Large intestine (tissue), 3 donors: ENCODE measurements at regions not wholly inside any gene's neighbourhood (a gene's known extent, or its start where the extent isn't known, plus 50 kb on each side); places are given as distances from the start of the nearest gene placed in this dataset.

Experiments
- DNase-seq, 2 donors: peaks; one replicate each; pipeline versions ENCODE4 v3.0.0 to v3.0.0-alpha.2; 2013
- H3K27ac ChIP-seq: one replicate; pipeline ENCODE4 v1.5.1; 2013; ENCODE audit warnings: low read length
- H3K27me3 ChIP-seq: 2 replicates; pipeline ENCODE4 v1.6.1; 2013; ENCODE audit warnings: low read length; ENCODE audit not compliant: control insufficient read depth, insufficient read depth
- H3K36me3 ChIP-seq: 2 replicates; pipeline ENCODE4 v1.6.1; 2013; ENCODE audit warnings: low read length; ENCODE audit not compliant: control insufficient read depth, insufficient read depth
- H3K4me1 ChIP-seq: one replicate; pipeline ENCODE4 v1.6.1; 2013; ENCODE audit warnings: low read length; ENCODE audit not compliant: control insufficient read depth, insufficient read depth
- H3K4me3 ChIP-seq: one replicate; pipeline ENCODE4 v1.5.1; 2013; ENCODE audit warnings: low read length
- H3K9me3 ChIP-seq: one replicate; pipeline ENCODE4 v1.6.1; 2013; ENCODE audit warnings: mild to moderate bottlenecking, low read depth, low read length, moderate library complexity; ENCODE audit not compliant: control insufficient read depth
- WGBS: methylation state at CpG from one replicate; pipeline ENCODE4 v1.1.5; 2013; ENCODE audit warnings: low lambda C conversion rate; ENCODE audit not compliant: insufficient coverage; 5-methylcytosine and 5-hydroxymethylcytosine counted together

GRCh38 chr20:10897336-10897735 is 223.5 kb upstream of the JAG1 start:
- no peak overlapping the region for H3K4me3 ChIP-seq
- no peaks in the 10 kb centered on the region for H3K4me1 ChIP-seq
- no peak overlapping the region for H3K27ac ChIP-seq
- H3K27me3 ChIP-seq = no peaks in the 10 kb centered on the region
- H3K36me3 ChIP-seq = no peaks in the 10 kb centered on the region
- DNase-seq = no peak
- peaks cover 7% of the 10 kb centered on the region for H3K9me3 ChIP-seq
- WGBS = no CpG with 5 or more reads among the region's 1 CpG

- peak; percentile 20 to 53 for DNase-seq
- Histone ChIP-seq H3K27ac (no peak overlapping the region), H3K9me3 (peaks cover 7% of the 10 kb centered on the region), H3K27me3 (no peaks in the 10 kb centered on the region), H3K36me3 (no peaks in the 10 kb centered on the region), H3K4me3 (no peak overlapping the region), H3K4me1 (no peaks in the 10 kb centered on the region)
- WGBS = no CpG with 5 or more reads among the region's 1 CpG
These were observed 224.8 kb upstream of the JAG1 start for GRCh38 chr20:10898552-10898951.

GRCh38 chr20:10902174-10902573 is 228.4 kb upstream of the JAG1 start:
- H3K36me3 ChIP-seq = no peaks in the 10 kb centered on the region
- no peak overlapping the region for H3K4me3 ChIP-seq
- H3K9me3 ChIP-seq = peaks cover 7% of the 10 kb centered on the region
- peak in 1 of 2 donors; percentile 23 for DNase-seq
- no CpG with 5 or more reads among the region's 1 CpG for whole genome bisulfite sequencing
- no peaks in the 10 kb centered on the region for H3K4me1 ChIP-seq
- no peaks in the 10 kb centered on the region for H3K27me3 ChIP-seq
- peak overlapping the region; percentile 24 for H3K27ac ChIP-seq

GRCh38 chr20:10902576-10903282 is 228.9 kb upstream of the JAG1 start:
- Histone ChIP-seq H3K36me3 (no peaks in the 10 kb centered on the region), H3K4me1 (no peaks in the 10 kb centered on the region), H3K27ac (peak overlapping the region; percentile 24), H3K4me3 (no peak overlapping the region), H3K27me3 (no peaks in the 10 kb centered on the region), H3K9me3 (peaks cover 7% of the 10 kb centered on the region)
- DNase-seq = no peak
- WGBS = no CpG with 5 or more reads among the region's 1 CpG

- no peaks in the 10 kb centered on the region for H3K27me3 ChIP-seq
- no peaks in the 10 kb centered on the region for H3K36me3 ChIP-seq
- H3K27ac ChIP-seq = no peak overlapping the region
- H3K4me1 ChIP-seq = no peaks in the 10 kb centered on the region
- H3K4me3 ChIP-seq = no peak overlapping the region
- DNase-seq = no peak
- no peaks in the 10 kb centered on the region for H3K9me3 ChIP-seq
- 90% methylated on average over 2 of the region's 2 CpGs for WGBS
These were observed 233.0 kb upstream of the JAG1 start for GRCh38 chr20:10906834-10907233.

- no peaks in the 10 kb centered on the region for H3K4me1 ChIP-seq
- no peak overlapping the region for H3K4me3 ChIP-seq
These were observed 236.0 kb upstream of the JAG1 start for GRCh38 chr20:10909803-10910202.

GRCh38 chr20:10910535-10911178 is 236.9 kb upstream of the JAG1 start:
- Histone ChIP-seq H3K9me3 (no peaks in the 10 kb centered on the region), H3K4me1 (no peaks in the 10 kb centered on the region), H3K36me3 (no peaks in the 10 kb centered on the region), H3K27ac (no peak overlapping the region), H3K4me3 (no peak overlapping the region), H3K27me3 (no peaks in the 10 kb centered on the region)
- 72% methylated on average over 5 of the region's 12 CpGs for WGBS
- DNase-seq = no peak

More at GRCh38 chr20:10909803-10910202, 236.0 kb upstream of the JAG1 start:
- no peaks in the 10 kb centered on the region for H3K27me3 ChIP-seq
- no peaks in the 10 kb centered on the region for H3K9me3 ChIP-seq
- DNase-seq = no peak
- no peak overlapping the region for H3K27ac ChIP-seq
- no peaks in the 10 kb centered on the region for H3K36me3 ChIP-seq

- H3K27me3 ChIP-seq = no peaks in the 10 kb centered on the region
- no peak for DNase-seq
- H3K4me1 ChIP-seq = no peaks in the 10 kb centered on the region
- H3K9me3 ChIP-seq = no peaks in the 10 kb centered on the region
- no peaks in the 10 kb centered on the region for H3K36me3 ChIP-seq
- no peak overlapping the region for H3K27ac ChIP-seq
- no peak overlapping the region for H3K4me3 ChIP-seq
- WGBS = no CpG with 5 or more reads among the region's 2 CpGs
These were observed 237.5 kb upstream of the JAG1 start for GRCh38 chr20:10911298-10911697.

- no peaks in the 10 kb centered on the region for H3K4me1 ChIP-seq
- no peaks in the 10 kb centered on the region for H3K9me3 ChIP-seq
- H3K36me3 ChIP-seq = no peaks in the 10 kb centered on the region
- DNase-seq = no peak
- WGBS = no CpG with 5 or more reads among the region's 1 CpG
- no peak overlapping the region for H3K27ac ChIP-seq
- H3K4me3 ChIP-seq = no peak overlapping the region
- H3K27me3 ChIP-seq = no peaks in the 10 kb centered on the region
These were observed 242.0 kb upstream of the JAG1 start for GRCh38 chr20:10915815-10916214.

- Histone ChIP-seq H3K4me1 (no peaks in the 10 kb centered on the region), H3K27ac (no peak overlapping the region), H3K4me3 (no peak overlapping the region), H3K27me3 (no peaks in the 10 kb centered on the region), H3K9me3 (no peaks in the 10 kb centered on the region), H3K36me3 (no peaks in the 10 kb centered on the region)
- no CpG with 5 or more reads among the region's 1 CpG for WGBS
- DNase-seq = no peak
These were observed 242.5 kb upstream of the JAG1 start for GRCh38 chr20:10916312-10916711.

GRCh38 chr20:10917826-10918225 is 244.0 kb upstream of the JAG1 start:
- no peaks in the 10 kb centered on the region for H3K27me3 ChIP-seq
- no peaks in the 10 kb centered on the region for H3K36me3 ChIP-seq
- 100% methylated on average over 1 of the region's 5 CpGs for WGBS
- H3K4me1 ChIP-seq = no peaks in the 10 kb centered on the region
- no peak for DNase-seq
- no peak overlapping the region for H3K4me3 ChIP-seq
- no peak overlapping the region for H3K27ac ChIP-seq
- H3K9me3 ChIP-seq = no peaks in the 10 kb centered on the region
